ENCODE measurements at regions not wholly inside any gene's neighbourhood (a gene's known extent, or its start where the extent isn't known, plus 50 kb on each side); places are given as distances from the start of the nearest gene placed in this dataset.

GRCh38 chr12:61452076-61452475, 808.1 kb upstream of the USP15 start:
- no peak for DNase-seq (ENCODE audit: low read depth in 2 of 2)

- no peak for DNase-seq (ENCODE audit: low read depth in 2 of 2)
Observed at GRCh38 chr12:61487728-61488127, 772.5 kb upstream of the USP15 start.

GRCh38 chr12:61490526-61491498, 769.4 kb upstream of the USP15 start:
- no peak for DNase-seq (ENCODE audit: low read depth in 2 of 2)

- DNase-seq (ENCODE audit: low read depth in 2 of 2) = no peak
Observed at GRCh38 chr12:61502179-61502578, 758.0 kb upstream of the USP15 start.

- no peak for DNase-seq (ENCODE audit: low read depth in 2 of 2)
Observed at GRCh38 chr12:61504396-61505080, 755.7 kb upstream of the USP15 start.

- DNase-seq (ENCODE audit: low read depth in 2 of 2) = no peak
Observed at GRCh38 chr12:61513499-61513898, 746.7 kb upstream of the USP15 start.

GRCh38 chr12:61514016-61514415, 746.2 kb upstream of the USP15 start:
- DNase-seq (ENCODE audit: low read depth in 2 of 2) = no peak

GRCh38 chr12:61521258-61521657, 738.9 kb upstream of the USP15 start:
- no peak for DNase-seq (ENCODE audit: low read depth in 2 of 2)

- no peak for DNase-seq (ENCODE audit: low read depth in 2 of 2)
Observed at GRCh38 chr12:61523276-61523992, 736.8 kb upstream of the USP15 start.

GRCh38 chr12:61524851-61525250, 735.4 kb upstream of the USP15 start:
- no peak for DNase-seq (ENCODE audit: low read depth in 2 of 2)

GRCh38 chr12:61525331-61525730, 734.9 kb upstream of the USP15 start:
- no peak for DNase-seq (ENCODE audit: low read depth in 2 of 2)

- no peak for DNase-seq (ENCODE audit: low read depth in 2 of 2)
Observed at GRCh38 chr12:61530456-61530855, 729.7 kb upstream of the USP15 start.

- DNase-seq (ENCODE audit: low read depth in 2 of 2) = no peak
Observed at GRCh38 chr12:61531195-61531594, 729.0 kb upstream of the USP15 start.

GRCh38 chr12:61536117-61536516, 724.1 kb upstream of the USP15 start:
- no peak for DNase-seq (ENCODE audit: low read depth in 2 of 2)

GRCh38 chr12:61536525-61536924, 723.7 kb upstream of the USP15 start:
- no peak for DNase-seq (ENCODE audit: low read depth in 2 of 2)

GRCh38 chr12:61538951-61539350, 721.3 kb upstream of the USP15 start:
- DNase-seq (ENCODE audit: low read depth in 2 of 2) = no peak

- no peak for DNase-seq (ENCODE audit: low read depth in 2 of 2)
Observed at GRCh38 chr12:61542551-61542950, 717.7 kb upstream of the USP15 start.

GRCh38 chr12:61546296-61546695, 713.9 kb upstream of the USP15 start:
- DNase-seq (ENCODE audit: low read depth in 2 of 2) = no peak

- no peak for DNase-seq (ENCODE audit: low read depth in 2 of 2)
Observed at GRCh38 chr12:61553091-61553490, 707.1 kb upstream of the USP15 start.

- no peak for DNase-seq (ENCODE audit: low read depth in 2 of 2)
Observed at GRCh38 chr12:61554268-61555008, 705.8 kb upstream of the USP15 start.

- no peak for DNase-seq (ENCODE audit: low read depth in 2 of 2)
Observed at GRCh38 chr12:61563665-61564450, 696.3 kb upstream of the USP15 start.
